H1 (cell line): ENCODE measurements at regions not wholly inside any gene's neighbourhood (a gene's known extent, or its start where the extent isn't known, plus 50 kb on each side); places are given as distances from the start of the nearest gene placed in this dataset.

Source experiments
- CHD1 ChIP-seq: IDR thresholded peaks from 2 replicates; pipeline ENCODE4 v1.6.1; 2012; ENCODE audit warnings: low read depth, low read length, improper control_type of control experiment
- EGR1 ChIP-seq: IDR thresholded peaks from 2 replicates; pipeline ENCODE4 v1.6.1; 2011; ENCODE audit warnings: low read depth, low read length, borderline replicate concordance
- RBBP5 ChIP-seq: IDR thresholded peaks from 2 replicates; pipeline ENCODE4 v1.7.1; 2012; ENCODE audit warnings: low read depth, mild to moderate bottlenecking, inconsistent platforms, low read length, moderate library complexity, borderline replicate concordance
- TAF1 ChIP-seq: IDR thresholded peaks from 2 replicates; pipeline ENCODE4 v1.6.1; 2011; ENCODE audit warnings: mild to moderate bottlenecking, low read depth, low read length
- TCF12 ChIP-seq: IDR thresholded peaks from 2 replicates; pipeline ENCODE4 v1.6.1; 2011; ENCODE audit warnings: low read depth, mild to moderate bottlenecking, low read length
- TF ChIP-seq, protein P1 (sequence below): IDR thresholded peaks from 2 replicates; pipeline ENCODE4 v1.6.1; 2012; ENCODE audit warnings: inconsistent platforms

DNA sequence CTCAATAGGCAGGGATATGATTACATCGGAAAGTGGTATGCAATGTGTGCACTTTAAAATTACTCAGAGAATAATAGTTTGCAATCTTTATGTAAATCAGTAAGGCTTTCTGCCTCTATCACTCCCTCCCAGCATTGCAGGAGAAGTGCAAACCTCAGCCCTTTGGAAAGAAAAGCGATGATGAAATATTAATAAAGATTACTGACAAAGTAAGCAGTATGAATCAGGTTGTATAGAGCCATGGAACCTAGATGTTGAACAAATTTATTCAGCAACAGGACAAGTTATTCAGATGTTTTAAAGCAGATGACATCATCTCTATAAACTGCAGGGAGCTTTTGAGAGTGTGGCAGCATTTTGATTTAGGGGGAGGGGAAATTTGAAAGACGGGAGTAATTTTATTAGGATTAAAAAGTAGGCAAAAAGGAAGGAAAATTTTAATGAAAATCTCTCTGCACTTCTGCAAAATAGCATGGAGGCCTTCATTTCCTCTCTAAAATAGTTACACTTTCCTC is 631.7 kb upstream of the GRIA3 start (continued):
- TF ChIP-seq EGR1 (no peak), TAF1 (no peak), RBBP5 (no peak), TCF12 (no peak), CHD1 (no peak)
- TF ChIP-seq, protein P1, sequence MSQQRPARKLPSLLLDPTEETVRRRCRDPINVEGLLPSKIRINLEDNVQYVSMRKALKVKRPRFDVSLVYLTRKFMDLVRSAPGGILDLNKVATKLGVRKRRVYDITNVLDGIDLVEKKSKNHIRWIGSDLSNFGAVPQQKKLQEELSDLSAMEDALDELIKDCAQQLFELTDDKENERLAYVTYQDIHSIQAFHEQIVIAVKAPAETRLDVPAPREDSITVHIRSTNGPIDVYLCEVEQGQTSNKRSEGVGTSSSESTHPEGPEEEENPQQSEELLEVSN = no peak
- TF ChIP-seq, all 59 proteins: peak for 0
